T-helper 1 cell treated with Interleukin-12 subunit alpha and Interleukin-12 subunit beta and Interleukin-4 antibody, amounts not matched to agents 30 ng/mL and 1 ng/mL, for 36 hours (primary cell): ENCODE measurements at regions not wholly inside any gene's neighbourhood (a gene's known extent, or its start where the extent isn't known, plus 50 kb on each side); places are given as distances from the start of the nearest gene placed in this dataset.
"Not testable (repeated sequence)": the region's sequence is repeated elsewhere in the genome, so short reads cannot be mapped to it uniquely, and the experiment has no call there.

Source experiments
- intact Hi-C: fragments of 100-400 bp; cut with micrococcal nuclease; formaldehyde crosslinking; loops from one replicate; pipeline ENCODE4 v1.15.1; 2024

DNA sequence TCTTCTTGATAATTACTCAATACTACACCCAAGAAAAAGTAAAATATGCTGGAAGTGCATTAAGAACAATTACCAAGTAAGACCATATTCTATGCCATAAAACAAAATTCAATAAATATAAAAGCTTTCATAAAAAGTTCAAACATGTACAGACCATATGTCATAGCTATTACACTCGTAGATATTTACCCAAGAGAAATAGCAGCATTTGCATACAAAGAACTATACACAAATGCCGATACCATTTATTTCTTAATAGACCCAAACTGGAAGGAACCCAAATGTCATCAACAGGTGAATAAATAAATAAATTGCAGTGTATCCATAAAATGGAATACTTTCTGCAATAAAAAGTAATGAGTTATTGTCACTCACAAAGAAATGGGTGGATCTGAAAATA, 78.3 kb upstream of the SLC16A7 start:
- intact Hi-C loops = no loop called here

DNA sequence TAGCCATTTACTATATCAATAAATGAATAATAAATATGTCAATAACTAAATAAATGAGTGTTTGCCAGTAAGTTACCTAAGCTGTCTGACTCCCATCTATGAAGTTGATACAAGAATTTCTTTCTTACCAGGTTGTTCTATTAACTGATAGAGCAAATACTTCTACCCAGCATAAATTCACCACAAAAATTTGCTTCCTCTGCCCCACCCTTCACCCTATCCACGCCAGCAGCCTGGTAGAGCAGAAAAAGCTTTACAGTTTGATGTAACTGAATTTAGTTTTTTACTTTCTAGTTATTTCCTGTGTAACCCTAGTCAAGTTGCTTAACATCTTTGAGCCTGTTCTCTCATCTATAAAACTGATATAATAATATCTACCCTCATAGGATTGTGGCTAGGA, 94.9 kb upstream of the SLC16A7 start:
- intact Hi-C loops = no loop called here

DNA sequence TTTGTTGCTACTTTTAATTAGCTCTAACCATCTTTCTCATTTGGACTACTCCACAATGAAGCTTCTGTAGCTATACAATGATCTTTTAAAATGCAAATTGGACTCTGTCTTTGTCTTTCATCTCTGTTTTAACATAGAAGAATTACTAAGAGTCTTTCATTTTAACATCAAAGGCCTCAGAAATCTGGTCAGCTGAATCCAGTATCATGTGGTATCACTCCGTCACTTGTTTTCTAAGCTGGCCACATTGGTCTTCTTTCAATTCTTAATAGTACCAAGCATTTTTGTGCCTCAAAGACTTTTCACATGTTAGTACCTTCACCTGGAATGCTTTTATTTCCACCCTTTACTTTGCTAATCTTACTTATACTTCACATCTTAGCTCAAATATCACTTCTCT, 95.5 kb upstream of the SLC16A7 start:
- intact Hi-C loops = no loop called here

DNA sequence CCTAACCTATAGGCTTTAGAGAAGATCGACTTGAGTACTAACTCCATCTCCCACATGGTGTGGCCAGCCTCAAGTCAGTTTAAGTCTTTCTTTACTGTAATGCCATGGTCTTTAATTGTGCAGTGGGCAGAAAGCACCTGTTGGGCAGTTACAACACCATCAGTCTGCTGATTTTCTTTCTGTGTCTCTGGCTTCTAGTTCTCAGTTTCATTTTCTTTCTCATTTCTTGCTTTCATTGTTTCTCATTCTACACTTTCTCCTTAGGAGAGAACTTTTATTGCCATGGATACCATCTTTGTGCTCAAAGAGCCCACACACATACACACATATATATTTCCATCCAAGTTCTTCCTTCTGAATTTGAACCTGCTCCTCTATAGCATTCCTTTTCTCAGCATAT, 96.1 kb upstream of the SLC16A7 start:
- intact Hi-C loops = no loop called here

DNA sequence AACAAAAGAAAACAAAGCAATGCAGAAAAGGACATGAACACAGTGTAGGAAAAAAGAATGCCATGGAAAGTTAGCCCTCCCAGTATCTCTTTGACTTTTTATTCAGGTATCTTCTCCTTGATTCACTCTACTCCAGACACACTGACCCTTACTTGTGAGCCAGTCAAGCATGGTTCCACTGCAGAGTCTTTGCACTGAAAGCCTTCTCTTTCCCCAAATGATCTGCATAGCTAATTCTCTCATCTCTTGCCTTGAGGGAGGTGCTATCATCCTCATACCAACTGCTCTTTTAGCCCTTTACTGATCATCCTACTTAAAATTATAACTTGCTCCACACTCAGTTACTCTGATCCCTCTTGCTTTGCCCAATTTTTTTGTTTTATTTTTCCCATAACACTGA, 101.2 kb upstream of the SLC16A7 start:
- intact Hi-C loops = no loop called here

DNA sequence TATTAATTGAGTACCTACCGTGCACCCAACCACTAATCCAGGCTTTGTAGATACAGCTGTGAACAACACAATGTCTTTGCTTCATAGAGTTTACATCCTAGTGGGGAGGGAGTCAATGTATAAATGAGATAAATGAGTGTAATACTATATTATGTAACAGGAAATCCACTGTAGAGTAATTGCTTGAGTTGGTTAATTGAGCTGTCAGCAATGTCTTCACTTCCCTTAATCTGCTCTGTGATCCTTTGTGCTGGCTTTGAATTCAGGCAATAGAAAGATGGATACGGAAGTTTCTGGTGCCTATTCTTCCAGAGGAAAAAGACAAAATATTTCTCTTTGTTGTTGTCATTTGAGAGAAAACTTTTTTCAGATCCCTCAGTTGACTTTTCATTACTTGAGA, 104.0 kb upstream of the SLC16A7 start:
- intact Hi-C loops = no loop called here

DNA sequence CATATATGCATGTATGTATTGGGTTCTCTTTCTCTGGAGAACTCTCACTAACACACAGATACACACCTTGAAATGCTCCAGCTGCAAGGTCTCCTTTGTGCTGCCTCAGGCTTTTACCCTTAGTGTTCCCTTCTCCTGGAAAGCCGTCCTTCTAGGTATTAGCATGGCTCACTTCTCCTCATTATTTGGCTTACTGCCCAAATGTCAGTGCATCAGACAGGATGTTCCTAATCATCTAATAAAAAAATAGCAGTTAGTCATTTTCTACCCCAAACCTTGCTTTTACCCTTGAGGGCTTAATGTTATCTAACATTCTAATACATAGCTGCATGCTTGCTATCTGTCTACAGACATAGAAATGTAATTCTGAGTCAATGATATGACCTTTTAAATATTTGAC, 109.0 kb upstream of the SLC16A7 start:
- intact Hi-C loops = no loop called here

DNA sequence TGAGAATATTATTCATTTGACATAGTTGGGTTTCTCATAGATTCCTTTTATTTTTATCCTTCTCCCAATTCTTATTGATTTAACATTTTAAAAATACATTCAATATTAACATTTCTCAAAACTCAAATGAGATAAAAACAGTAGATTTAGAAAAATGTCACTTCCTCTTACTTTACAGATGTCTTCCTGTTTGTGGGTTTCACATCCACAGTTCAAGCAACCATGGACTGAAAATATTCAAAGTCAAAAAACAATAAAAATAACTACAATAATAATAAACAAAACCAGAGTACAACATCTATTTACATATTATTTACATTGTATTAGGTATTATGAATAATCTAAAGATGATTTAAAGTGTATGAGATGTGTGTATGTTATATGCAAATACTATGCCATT, 111.3 kb upstream of the SLC16A7 start:
- intact Hi-C loops = no loop called here

DNA sequence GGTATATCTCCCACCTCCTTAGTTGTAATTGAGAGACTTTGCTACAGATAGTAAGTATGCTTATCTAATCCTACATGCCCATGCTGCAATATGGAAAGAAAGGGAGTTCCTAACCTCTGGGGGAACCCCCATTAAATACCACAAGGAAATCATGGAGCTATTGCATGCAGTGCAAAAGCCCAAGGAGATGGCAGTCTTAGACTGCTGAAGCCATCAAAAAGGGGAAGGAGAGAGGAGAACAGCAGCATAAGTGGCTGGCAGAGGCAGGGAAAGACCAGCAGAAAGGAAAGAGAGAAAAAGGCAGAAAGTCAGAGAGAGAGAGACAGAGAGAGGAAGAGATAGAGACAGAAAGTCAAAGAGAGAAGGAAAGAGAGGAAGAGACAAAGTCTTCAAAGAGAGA, 121.6 kb upstream of the SLC16A7 start:
- intact Hi-C loops = not testable (repeated sequence)

DNA sequence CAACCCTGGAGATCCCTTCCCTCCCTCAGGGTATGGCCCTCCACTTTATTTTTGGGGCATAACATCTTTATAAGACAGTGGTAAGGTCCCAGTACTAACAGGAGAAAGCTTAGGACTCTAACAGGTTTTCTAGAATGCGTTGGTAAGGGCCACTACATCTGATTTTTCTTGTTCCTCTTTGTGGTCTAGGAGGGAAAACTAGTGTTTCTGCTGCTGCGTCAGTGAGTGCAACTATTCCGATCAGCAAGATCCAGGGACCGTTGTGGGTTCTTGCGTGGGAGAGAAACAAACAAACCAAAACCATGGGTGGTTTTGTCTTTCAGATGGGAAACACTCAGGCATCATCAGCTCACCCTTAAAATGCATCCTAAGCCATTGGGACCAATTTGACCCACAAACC, 123.6 kb upstream of the SLC16A7 start:
- intact Hi-C loops = no loop called here

DNA sequence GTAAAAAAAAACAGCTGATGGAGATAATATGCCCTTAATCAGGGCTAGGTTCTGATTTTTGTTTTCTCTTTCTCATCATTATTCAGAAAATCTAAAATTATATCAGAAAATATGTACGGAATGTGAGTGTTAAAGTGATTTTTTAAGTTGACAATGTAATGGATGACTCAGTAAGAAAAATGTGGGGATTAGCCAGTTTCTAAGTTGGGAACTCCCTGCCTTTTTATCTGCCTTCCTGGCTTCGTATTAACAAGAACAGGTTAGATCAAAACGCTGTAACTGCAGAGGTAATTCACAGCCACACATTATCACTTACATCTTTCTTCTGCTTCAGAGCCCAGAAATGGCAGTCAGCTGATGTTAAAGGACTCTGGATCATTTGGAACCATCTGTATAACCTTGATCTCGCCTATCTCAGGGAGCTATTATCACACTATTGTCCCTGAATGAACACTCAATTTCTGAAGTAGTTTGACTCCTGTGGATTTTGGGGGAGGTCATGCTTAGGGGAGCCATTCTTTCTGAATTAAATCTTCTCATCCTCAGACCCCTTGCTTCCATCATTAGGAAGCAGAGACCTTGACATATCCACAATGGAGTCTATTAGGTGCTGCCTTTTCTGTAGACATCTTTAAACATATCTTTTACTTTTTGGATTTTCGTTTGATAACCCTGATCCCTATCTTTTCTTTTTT, 135.7 kb upstream of the SLC16A7 start:
- intact Hi-C loops = no loop called here

DNA sequence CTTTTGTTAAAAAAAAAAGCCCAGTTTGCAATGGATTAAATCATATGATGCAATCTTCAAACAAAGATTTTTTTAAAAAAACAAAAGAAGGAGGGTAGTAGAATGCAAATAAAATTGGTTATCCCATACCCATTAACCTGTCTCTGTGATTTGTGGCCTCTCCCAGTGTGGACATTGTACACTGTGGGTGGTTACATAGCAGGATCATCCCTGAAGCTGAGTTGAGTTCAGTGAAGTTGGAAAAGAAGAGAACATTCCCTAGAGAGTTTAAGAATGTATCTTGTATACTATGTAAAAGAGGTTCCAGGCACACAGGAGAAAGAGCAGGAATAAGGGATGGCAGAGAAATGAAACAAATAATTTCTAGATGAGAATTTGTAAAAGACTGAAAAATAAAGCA, 142.4 kb upstream of the SLC16A7 start:
- intact Hi-C loops = no loop called here

DNA sequence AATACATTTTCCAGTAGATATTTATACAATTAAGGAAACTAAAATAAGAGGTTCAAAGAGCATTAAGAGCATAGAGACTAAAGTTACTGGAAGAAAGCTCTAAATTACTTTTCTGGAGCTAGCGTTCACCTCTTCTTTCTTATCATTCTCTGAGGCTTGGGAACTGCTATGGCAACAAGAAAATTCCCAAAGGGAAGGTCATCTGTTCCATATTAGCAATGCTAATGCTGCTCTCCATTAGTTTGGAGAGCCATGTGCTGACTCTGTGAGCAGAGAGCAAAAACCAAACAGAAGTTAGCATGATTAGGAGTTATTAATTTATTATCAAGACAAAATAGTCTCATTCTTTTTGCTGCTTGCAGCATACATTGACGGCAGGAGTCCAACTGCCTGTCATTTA, 143.1 kb upstream of the SLC16A7 start:
- intact Hi-C loops = no loop called here

DNA sequence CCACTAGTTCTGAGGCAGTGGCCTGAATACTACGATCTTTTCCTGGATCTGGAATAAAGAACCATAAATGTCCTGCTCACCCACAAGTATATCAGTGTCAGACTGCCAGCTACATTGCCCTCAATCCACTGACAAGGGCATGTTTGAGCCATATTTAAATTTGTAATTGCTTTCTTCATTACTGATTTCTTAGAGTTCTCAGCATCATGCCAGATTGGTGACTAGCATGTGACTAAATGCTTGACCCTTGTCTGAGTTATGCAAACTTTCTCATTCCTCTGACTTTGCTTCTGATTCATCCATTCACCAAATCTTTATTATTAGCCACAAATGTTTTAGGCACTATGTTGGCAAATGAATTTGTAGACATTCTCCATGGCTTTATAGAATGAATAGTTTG, 143.6 kb upstream of the SLC16A7 start:
- intact Hi-C loops = no loop called here

DNA sequence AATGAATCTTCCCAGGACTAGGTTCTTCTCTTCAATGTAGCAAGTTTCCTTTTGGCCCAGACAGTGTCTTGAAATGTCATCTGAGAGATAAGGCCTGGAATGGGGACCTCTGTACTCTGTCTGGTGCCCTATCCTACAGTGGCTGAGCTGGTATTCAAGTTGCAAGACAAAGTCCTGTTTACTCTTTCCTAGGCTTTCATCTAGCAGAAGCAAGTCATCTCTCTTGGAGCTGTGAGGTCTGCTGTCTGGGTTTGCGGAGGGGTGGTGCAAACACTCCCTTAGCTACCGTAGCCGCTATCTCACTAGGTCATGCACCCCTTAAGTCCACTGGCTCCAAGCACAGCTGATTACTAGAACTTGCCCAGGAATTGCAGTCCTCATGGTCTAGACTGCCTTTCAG, 149.7 kb upstream of the SLC16A7 start:
- intact Hi-C loops = no loop called here

DNA sequence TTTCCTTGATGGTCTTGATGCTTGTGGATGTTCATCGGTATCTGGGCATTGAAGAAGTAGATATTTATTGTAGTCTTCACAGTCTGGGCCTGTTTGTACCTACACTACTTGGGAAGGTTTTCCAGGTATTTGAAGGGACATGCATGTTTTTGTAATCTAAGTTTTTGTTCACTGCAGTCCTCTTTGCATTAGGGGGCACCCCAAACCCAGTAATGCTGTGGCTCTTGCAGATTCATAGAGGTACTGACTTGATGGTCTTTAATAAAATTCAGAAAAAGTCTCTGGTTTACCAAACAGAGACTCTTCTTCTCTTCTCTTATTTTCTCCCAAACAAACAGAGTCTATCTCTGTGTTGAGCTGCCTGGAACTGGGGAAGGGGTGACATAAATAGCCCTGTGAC, 150.9 kb upstream of the SLC16A7 start:
- intact Hi-C loops = loop anchor here (1.0 kb wide), 1 partner anchor 390 kb away; no protein-coding TSS in a partner anchor

DNA sequence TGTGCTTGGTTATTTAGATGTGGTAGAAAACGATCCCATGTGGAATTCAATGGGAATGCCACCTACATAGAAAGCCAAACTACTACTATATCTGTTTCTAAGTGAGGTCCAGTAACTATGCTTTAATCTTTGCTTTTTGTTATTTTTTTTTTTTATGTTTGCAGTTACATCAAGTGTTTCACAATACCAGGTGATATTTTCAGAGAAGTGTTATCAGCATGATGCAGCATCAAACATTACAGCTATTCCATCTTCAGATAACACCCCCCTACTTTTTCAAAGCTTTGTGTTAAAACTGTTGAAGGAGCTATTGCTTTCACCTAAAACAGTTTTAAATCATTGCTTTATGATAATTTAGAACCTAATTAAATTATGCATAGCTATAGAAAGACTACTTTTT, 163.8 kb upstream of the SLC16A7 start:
- intact Hi-C loops = no loop called here

DNA sequence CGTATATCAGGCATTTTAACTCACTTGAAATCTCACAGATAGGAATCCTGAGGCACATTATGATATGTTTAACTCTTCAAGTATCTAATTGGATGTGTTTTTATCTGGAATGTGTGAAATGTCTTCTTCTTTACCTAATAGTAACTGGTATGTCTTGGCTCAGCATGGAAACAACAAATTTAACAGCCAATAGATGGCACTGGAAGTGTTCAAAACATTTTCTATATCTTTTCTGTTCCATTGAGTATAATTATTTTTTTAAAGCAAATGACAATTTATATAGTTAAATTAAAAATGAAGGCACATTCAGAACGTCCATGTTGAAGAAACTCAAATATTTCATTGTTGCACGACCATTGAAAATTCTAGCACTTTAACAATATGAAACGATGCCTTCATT, 164.6 kb upstream of the SLC16A7 start:
- intact Hi-C loops = loop anchor here (1.0 kb wide), 1 partner anchor 404 kb away; no protein-coding TSS in a partner anchor

DNA sequence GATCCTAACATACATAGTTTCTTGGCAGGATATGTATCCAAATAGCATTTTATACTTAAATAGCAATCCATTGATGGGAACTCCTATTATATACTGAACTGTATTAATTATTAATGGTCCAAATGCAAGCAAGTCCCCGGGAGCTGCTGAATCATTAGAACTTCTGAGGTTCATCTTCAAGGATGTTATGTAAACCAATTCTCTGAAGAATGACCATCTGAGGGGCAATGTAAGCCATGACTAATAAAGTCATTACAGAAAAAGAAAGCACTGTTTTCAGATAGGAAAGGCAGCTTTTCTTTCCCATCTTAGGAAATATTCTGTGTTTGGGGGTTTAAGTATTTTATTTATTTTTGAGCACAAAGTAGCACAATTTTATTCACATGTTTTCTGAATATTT, 166.1 kb upstream of the SLC16A7 start:
- intact Hi-C loops = no loop called here

DNA sequence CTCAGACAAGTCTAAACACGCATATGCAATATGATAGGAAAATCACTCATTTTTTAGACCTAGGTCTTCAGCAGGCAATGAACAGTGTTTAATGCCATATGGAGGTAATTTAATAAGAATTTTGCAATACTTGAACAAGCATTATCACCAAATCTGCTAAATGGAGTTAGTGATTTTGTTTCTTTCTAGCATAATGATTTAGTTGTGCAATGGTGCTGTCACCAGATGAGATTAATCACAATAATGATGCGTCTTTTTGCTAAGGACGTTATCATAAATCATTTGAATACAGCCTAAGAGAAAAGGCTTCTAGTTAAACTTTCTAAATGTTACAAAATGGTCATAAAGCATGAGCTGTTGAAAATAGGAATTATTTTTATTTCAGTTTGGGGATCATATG, 170.0 kb upstream of the SLC16A7 start:
- intact Hi-C loops = no loop called here

DNA sequence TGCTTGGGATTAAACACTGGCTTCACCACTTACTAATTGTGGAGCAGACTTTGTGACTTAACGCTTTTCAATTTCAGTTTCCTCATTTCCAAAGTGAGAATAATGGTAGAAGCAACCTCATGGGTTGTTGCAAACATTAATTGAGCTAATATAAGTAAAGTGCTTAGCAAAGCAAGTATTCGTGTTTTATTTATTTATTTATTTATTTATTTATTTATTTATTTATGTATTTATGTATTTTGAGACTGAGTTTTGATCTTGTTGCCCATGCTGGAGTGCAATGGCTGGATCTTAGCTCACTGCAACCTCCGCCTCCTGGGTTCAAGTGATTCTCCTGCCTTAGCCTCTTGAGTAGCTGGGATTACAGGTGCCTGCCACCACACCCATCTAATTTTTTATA, 171.2 kb upstream of the SLC16A7 start:
- intact Hi-C loops = not testable (repeated sequence)

DNA sequence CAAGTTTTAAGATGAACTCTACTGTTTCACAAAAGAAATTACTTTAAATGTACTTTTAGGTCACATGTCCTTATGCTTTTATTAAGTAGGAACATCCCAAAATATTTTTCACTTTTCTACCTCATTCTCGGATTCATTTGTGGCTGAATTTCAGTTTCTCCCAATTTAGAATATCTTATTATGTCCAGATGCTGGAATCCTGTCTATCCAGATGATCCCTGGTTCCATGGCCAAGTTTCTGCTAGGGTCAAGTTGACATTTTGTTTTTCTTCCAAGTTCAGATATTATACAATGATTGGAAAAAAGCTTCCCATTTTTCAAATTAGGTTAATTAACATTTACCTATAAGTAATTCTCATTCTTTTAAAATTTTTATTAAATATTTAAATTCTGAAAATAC, 181.8 kb upstream of the SLC16A7 start:
- intact Hi-C loops = no loop called here

DNA sequence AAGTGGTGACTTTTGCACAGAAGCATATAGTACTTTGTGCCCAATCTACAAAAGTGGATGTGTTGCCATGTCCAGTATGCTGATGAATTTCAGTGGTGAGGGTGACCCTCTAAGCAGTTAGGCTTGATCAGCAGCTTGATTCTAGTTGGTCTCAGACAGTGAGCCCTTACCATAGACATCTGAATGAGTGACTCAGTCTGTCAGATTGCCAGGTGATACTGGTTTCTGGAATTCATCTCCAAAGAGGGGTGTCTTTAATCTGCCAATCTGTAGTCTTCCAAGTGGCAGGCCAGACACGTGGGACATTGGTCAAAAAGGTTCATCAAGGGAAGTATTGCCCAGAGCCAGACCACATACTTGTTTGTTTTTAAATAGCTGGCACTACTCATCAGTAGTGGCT, 187.4 kb upstream of the SLC16A7 start:
- intact Hi-C loops = no loop called here

DNA sequence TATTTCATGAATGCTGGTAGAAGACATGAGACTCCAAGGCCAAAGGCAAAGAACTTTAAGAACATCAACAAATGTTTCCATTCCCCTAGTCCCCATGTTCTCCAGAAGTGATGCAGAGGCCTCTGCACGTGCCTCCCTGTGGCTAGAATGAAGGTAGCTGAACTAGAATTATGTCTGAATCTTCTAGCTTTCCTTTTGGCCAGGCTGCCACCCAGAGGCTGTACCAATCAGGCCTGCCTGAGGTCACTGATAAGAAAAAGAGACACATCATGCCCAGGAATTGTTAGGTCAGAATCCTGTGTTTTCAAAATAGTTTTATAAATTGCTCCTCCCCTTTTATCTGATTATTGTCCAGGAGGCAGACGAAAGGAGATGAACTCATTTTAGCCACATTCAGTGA, 188.0 kb upstream of the SLC16A7 start:
- intact Hi-C loops = no loop called here
